HEK293T (cell line): ENCODE measurements at regions not wholly inside any gene's neighbourhood (a gene's known extent, or its start where the extent isn't known, plus 50 kb on each side); places are given as distances from the start of the nearest gene placed in this dataset.

Experiments used
- BHLHE40 ChIP-seq: fragments of 450-650 bp; IDR thresholded peaks from 2 replicates; pipeline ENCODE4 v1.6.1; 2016; ENCODE audit warnings: mild to moderate bottlenecking, moderate library complexity, borderline replicate concordance
- FOXM1 ChIP-seq: fragments of 450-650 bp; IDR thresholded peaks from 2 replicates; pipeline ENCODE4 v1.6.1; 2017; ENCODE audit warnings: mild to moderate bottlenecking, borderline replicate concordance
- NFRKB ChIP-seq: fragments of 450-650 bp; IDR thresholded peaks from 2 replicates; pipeline ENCODE4 v1.6.1; 2016; ENCODE audit warnings: mild to moderate bottlenecking, moderate library complexity

- TF ChIP-seq NFRKB: no peak
- no peak for TF ChIP-seq FOXM1
- no peak for TF ChIP-seq BHLHE40
Measured at GRCh38 chr18:30342675-30343074, 699.9 kb downstream of the DSC3 start.
